ENCODE measurements at regions not wholly inside any gene's neighbourhood (a gene's known extent, or its start where the extent isn't known, plus 50 kb on each side); places are given as distances from the start of the nearest gene placed in this dataset.

DNA sequence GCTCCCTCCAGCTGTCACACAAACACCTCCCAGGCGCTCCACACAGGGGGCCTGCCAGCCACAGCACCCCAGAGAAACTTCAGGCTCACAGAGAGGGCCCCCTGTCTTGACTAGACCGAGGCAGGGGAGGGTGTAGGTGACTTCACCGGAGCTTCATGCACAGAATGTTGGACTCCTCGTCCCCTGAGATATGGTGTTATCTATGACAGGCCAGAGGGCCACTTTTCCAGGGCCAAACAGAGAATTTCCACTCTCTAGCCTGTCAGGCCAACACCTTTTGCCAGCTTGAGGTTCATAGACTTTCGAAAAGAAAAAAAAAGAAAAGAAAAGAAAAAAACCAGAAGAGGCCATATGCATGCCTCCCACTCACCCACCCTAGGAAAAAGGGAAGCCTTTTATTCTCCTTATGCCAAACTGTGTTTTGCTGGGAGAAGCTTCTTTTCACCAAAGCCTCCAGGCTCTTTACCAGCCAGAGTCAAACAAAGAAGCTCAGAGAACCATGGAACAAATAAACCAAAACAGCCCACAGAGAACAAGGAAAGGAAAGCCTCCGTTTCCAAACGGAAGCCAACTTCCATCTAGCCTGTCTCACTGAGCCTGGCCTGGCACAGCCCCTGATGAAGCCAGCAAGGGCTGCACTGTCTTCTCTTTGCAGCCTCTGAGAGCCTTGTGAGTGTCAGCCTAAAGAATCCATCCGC lies 313.2 kb upstream of the JARID2 start:
- DNase-seq, result no peak

DNA sequence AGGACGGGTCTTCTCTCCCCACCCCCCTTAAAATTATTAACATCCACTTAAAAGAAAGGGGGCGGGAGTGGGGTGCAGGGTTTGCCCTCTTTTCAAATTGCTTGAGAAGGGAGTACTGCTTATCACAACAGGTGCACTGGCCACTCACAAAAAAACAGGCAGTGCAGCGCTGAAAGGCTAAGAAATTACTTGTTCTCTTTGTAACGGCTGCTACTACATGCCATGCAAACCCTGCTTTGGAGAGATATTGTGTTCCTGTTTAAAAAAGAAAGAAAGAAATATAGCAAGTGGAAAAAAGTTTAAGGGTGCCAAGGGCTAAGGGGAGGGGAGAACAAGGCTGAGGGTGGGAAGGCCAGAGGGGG lies 312.7 kb upstream of the JARID2 start:
- no peak for DNase-seq

GRCh38 chr6:14934013-14934412 lies 311.9 kb upstream of the JARID2 start:
- no peak for DNase-seq

DNA sequence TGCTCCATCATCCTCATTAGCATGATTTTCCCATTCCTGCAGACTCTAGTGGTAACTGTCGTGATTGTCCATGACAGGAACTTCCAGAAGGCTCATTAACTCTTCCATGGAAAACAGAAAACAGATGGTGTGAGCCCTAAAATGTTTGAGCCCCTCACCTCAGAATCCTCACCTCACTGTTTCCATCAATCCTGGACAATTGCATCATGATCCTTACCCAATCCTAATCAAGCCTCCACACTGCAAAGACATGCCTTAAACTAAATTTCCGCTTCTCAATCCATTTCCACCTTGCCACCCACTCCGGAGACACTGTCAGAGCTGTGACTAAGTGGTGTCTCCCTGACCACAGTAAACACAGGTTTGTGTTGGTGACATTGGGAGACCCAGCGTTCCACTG lies 311.0 kb upstream of the JARID2 start:
- no peak for DNase-seq

DNA sequence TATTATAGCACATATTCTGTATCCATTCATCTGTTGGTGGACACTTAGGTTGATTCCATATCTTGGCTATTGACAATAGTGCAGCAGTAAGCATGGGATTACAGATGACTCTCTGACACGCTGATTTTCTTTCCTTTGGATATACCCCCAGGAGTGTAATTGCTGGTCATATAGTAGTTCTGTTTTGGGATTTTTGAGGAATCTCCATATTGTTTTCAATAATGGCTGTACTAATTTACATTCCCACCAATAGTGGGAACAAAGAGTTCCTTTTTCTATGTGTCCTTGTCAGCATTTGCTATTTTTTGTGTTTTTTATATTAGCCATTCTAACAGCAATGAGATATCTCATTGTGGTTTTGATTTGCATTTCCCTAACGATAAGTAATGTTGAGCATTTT lies 309.0 kb upstream of the JARID2 start:
- DNase-seq, result no peak

DNA sequence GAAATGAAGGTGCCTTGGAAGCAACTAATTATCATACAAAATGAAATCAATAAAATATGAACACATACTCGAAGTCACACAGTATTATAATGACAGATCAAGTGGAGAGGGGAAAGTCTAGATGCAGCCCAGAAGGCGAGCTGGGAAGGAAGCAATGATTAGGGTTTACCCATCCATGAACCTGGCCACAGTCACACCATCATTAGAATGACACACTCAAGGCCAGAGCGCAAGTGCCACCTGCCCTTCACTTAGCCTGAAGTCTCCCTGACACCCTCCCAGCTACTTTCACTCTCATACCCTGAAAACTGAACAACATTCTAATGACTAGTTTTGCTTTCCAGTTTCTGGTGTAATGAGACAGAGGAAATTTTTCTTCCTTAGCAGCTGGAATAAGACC lies 302.8 kb upstream of the JARID2 start:
- no peak for DNase-seq

DNA sequence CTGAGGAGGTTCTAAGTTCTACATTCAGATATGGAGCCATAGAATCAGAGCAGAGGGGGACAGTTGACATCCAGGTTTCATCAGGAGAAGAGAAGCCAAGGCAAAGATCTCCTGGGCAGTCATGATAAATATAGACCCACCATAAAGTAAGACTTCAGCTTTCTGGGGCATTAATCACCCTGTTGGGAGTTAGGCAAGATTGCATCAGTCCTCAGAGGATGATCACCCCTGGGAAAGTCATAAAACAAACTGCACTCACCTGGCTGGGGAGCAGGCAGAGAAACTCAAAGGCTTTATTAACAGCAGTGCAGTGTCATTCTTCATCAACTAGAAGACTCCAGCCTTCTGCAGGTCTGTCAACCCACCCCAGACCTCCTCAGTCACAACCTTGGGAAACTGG lies 301.3 kb upstream of the JARID2 start:
- no peak for DNase-seq

- no peak for DNase-seq
Measured at GRCh38 chr6:14945461-14946185, 300.2 kb upstream of the JARID2 start.

DNA sequence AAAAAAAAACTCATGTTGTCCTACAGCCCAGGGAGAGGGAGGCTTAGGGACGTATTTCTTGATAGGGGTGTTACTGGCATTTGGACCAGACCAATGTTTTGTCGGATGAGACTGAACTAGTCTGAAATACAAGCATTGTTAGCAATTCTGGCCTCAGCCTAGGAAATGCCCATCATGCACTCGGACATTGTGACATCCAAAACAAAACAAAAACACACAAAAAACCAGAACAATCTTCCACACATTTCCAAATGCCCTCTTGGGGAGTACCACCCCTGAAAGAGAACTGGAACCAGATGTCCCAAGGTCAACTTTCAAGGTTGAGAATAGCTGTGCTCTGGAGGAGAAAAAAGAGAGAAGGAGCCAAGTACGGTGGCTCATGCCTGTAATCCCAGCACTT lies 299.1 kb upstream of the JARID2 start:
- DNase-seq, result no peak

DNA sequence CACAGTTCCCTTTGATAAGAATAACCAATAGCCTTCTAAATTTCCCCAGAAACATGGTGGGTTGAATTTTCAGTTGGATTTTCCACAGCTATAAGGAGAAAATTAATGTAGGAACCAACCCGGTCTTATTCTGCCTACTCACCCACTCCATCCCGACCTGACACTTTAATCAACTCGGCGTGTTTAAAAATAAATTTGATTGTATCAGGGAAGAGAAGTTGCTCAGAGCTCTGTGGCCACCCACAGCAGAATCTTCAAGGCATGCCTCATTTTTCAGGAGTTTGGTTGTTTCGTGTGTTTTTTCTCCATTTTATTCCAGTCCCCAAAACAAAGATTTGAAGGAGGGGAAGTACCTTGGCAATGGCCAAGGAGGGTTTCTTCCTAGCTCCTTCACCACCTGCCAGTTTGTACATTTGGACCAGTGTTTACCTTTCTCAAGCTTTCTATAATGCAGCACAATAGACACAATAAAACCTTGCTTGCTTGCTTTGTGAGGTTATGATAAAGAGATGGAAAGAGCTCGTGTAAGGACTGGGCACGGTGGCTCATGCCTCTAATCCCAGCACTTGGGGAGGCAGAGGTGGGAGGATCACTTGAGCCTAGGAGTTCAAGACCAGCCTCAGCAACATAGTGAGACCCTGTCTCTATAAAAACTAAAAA lies 297.2 kb upstream of the JARID2 start:
- no peak for DNase-seq

DNA sequence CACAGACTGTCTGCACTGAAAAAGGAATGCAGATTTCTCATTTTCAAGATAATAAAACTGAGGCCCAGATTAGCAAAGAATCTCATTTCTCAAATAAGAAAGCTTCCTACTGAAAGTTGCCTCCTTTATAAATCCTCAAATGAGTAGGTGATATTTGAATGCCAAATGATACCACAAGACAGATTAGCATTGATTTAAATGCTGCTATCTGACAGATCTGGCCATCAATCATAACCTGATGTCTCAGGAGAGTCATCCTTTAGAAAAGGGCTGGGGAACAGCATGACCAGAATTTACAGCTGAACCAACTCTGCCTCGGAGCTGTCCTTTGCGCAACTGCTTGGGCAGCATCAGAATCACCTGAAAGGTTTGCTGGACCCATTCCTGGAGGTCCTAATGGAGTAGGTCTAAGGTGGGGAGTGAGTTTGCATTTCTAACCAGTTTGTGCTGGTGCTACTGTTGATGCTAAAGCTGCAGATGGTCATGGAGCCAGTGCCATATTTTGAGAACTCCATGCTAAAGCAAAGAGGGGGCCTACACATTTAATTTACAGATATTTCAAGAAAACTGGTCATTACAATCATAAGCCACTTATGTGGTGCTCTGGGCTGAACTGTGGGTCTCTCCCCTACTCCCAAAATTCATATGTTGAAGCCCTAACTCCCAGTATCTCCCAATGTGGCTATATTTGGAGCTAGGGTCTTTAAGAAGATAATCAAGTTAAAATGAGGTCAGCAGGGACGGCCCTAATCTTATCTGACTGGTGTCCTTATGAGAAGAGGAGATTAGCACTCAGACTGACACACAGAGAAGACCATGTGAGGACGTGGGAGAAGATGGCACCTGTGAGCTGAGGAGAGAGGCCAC lies 295.5 kb upstream of the JARID2 start:
- no peak for DNase-seq

GRCh38 chr6:14950970-14951276 lies 294.9 kb upstream of the JARID2 start:
- no peak for DNase-seq

GRCh38 chr6:14951704-14952103 lies 294.2 kb upstream of the JARID2 start:
- DNase-seq, result no peak

GRCh38 chr6:14953836-14954235 lies 292.0 kb upstream of the JARID2 start:
- DNase-seq, result no peak

DNA sequence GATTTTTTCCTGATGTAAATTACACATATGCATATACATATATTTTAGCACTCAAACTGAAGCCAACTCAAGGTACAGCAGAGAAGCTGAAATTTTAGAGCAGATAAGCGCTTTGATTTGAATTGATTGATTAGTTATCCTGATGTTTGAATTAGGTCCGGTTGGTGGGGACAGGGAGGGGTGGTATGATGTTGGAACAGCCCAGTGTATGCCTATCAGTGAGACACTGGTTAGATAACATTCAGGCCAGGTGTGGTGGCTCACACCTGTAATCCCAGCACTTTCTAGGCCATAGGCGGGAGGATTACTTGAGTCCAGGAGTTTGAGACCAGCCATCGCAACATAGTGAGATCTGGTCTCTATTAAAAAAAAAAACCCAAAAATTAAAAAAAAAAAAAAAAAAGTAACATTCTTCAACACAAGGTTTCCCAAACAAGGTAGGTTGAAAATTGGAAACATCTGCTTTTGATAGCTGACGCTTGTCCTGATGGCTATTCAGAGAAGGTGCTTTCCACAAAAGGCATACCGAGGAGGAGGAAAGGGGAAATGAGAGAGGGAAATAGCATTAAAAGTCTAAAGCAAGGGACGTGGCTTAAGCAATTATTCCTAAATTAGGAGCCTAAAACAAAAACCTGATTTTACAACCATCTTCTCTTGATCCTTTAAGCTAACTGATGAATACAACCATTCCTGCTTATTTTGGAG lies 288.4 kb upstream of the JARID2 start:
- DNase-seq, result no peak

- no peak for DNase-seq
Measured at GRCh38 chr6:14959324-14959885, 286.5 kb upstream of the JARID2 start.

DNA sequence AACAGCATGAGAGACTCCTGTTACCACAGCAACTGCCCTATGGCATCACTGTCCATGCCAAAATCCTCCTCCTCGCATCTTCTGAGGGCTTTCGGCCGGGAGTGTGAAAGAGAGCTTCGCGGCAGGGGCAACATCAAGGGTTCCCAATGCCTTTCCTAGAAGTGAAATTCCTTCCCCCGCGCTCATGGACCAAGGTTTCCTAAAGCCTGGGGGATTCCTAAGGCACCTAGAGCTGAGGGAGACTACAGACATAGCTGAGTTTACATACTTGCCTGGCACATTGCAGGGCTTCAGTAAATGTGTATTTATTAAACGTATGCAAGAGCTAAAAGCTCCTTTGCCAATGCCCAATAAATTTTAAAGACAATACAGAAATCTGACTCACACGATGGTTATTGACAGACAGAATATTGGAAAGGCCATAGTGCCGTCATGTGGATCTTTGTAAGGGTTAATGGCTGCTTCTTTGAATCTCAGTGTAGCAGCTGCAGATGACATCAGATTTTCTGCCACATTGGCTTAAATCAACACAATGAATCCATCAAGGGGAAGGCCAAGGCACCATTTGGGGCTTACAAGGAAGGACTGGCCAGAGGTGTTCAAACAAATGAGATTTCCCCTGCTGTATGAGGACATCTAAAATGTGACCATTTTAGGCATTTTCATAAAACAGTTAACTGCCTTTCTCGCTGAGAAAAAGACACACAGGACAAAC lies 281.2 kb upstream of the JARID2 start:
- DNase-seq, result no peak

DNA sequence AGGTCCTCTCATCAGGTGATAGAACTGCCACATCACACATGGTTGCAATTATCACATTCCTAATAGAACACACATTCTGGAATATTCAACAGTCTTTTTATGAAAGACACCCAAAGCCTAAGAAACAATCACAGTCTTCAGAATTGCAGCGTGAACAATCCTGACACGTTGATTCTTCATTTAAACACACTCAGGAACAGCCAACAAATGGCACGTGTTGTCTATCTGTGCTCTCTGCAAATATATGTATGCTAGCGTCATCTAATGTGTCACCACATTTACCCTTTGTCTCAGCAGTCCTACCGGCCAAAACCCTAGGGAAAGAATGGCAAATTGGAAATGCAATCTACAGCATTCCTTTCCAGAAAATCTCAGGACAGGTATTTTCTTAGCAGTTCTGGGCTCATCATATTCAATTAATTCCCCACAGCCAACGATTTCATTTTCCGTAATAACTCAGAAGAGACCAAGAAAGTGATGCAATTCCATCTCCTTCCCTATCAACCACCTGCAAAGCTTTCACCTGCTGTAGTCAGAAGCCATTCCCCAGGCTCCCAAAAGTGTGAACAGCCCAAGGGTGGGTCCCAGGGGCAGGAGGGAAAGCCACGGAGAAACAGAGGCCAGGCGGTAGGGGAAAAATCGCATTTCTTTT lies 280.3 kb upstream of the JARID2 start:
- DNase-seq, result no peak

DNA sequence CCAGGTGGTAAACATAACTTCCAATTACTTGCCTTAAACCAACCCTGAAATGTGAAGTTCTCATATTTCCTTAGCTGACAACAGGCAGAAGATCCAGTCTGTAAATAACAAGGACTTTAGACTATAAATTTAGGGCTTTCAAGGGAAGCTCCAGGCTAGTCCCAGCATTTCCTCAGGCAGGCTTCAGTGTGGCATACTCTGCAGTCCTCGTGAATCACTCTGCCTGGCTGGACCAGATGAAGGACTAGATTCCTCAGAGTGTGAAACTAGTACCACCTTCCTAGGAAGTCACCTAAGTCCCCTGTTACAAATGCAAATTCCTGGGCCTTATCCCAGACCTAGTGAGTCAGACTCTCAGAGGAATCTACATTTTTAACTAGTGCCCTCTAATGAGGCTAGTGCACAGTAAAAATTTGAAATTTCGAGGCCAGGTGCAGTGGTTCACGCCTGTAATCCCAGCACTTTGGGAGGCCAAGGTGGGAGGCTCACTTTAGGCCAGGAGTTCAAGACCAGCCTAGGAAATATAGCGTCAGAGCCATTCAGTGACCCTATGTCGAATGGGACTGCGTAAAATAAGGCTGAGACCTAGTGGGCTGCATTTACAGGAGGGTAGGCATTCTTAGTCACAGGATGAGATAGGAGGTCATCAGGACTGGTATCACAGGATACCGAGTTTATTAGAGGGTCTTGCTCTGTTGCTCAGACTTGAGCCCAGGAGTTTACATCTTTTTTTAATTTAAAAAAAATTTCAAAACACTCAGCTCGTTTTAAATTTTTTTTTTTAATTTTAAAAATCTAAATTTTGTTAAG lies 279.6 kb upstream of the JARID2 start:
- no peak for DNase-seq

All from activated T-cell treated with anti-CD3 and anti-CD28 coated beads, Interleukin-2, amount 50 U/mL, for 48 hours (primary cell).